Ovary (tissue), 3 donors: ENCODE measurements at regions not wholly inside any gene's neighbourhood (a gene's known extent, or its start where the extent isn't known, plus 50 kb on each side); places are given as distances from the start of the nearest gene placed in this dataset.

Source experiments
- CTCF ChIP-seq, 3 donors: fragments of 450-650 bp in 2 of 3; fragments of 200-600 bp in 1 of 3; IDR thresholded peaks; one replicate each; pipeline versions ENCODE4 v1.5.1 to v1.8.0; 2016 to 2022; ENCODE audit warnings: antibody characterized with exemption in 3 of 3, mild to moderate bottlenecking in 1 of 3
- EP300 ChIP-seq: sonication (generic); formaldehyde crosslinking; IDR thresholded peaks from one replicate; pipeline ENCODE4 v1.6.1; 2017; ENCODE audit warnings: antibody characterized with exemption
- donor health status: DM: no; HTN: no; CAD: no.

GRCh38 chr16:16890964-16891363, 512.0 kb downstream of the NPIPA7 start:
- TF ChIP-seq CTCF (IDR thresholded peaks at IDR 0.05) (no peak), EP300 (no peak)
